H9 (cell line): ENCODE measurements at regions not wholly inside any gene's neighbourhood (a gene's known extent, or its start where the extent isn't known, plus 50 kb on each side); places are given as distances from the start of the nearest gene placed in this dataset.

ENCODE experiments used
- DNase-seq: peaks from one replicate; pipeline ENCODE4 v3.0.0-alpha.2; 2017
- H2AFZ ChIP-seq: one replicate; pipeline ENCODE4 v1.6.1; 2013; ENCODE audit warnings: mild to moderate bottlenecking, low read length, control low read depth, moderate library complexity
- H2AK5ac ChIP-seq: 2 replicates; pipeline ENCODE4 v1.6.1; 2013; ENCODE audit warnings: low read length, control low read depth, mixed read lengths; ENCODE audit not compliant: insufficient read length
- H2BK120ac ChIP-seq: one replicate; pipeline ENCODE4 v1.6.1; 2013; ENCODE audit warnings: low read depth, mild to moderate bottlenecking, low read length, control low read depth, inconsistent platforms; ENCODE audit not compliant: poor library complexity, severe bottlenecking
- H2BK12ac ChIP-seq: 2 replicates; pipeline ENCODE4 v1.6.1; 2013; ENCODE audit warnings: low read length, control low read depth, mixed read lengths, low read depth; ENCODE audit not compliant: insufficient read length
- H2BK15ac ChIP-seq: 2 replicates; pipeline ENCODE4 v1.6.1; 2013; ENCODE audit warnings: low read depth, low read length, control low read depth
- H2BK20ac ChIP-seq: one replicate; pipeline ENCODE4 v1.6.1; 2013; ENCODE audit warnings: low read depth, mild to moderate bottlenecking, low read length, control low read depth, inconsistent platforms; ENCODE audit not compliant: poor library complexity, severe bottlenecking
- H2BK5ac ChIP-seq: 2 replicates; pipeline ENCODE4 v1.6.1; 2013; ENCODE audit warnings: low read length, control low read depth, mixed read lengths; ENCODE audit not compliant: insufficient read length
- H3K14ac ChIP-seq: 2 replicates; pipeline ENCODE4 v1.6.1; 2013; ENCODE audit warnings: low read length, control low read depth; ENCODE audit not compliant: insufficient read depth
- H3K18ac ChIP-seq: 2 replicates; pipeline ENCODE4 v1.6.1; 2013; ENCODE audit warnings: low read depth, mild to moderate bottlenecking, mixed read lengths, low read length, control low read depth; ENCODE audit not compliant: insufficient read length
- H3K23ac ChIP-seq: 2 replicates; pipeline ENCODE4 v1.6.1; 2013; ENCODE audit warnings: low read length, control low read depth, mixed read lengths, low read depth; ENCODE audit not compliant: insufficient read length
- H3K23me2 ChIP-seq: 2 replicates; pipeline ENCODE4 v1.6.1; 2013; ENCODE audit warnings: low read depth, mild to moderate bottlenecking, mixed read lengths, low read length, control low read depth; ENCODE audit not compliant: insufficient read length, poor library complexity, severe bottlenecking
- H3K27ac ChIP-seq: 2 replicates; pipeline ENCODE4 v1.5.1; 2013; ENCODE audit warnings: low read length, control low read depth, mixed read lengths, low read depth; ENCODE audit not compliant: insufficient read length
- H3K27me3 ChIP-seq: 2 replicates; pipeline ENCODE4 v1.6.1; 2013; ENCODE audit warnings: low read length, control low read depth, inconsistent platforms; ENCODE audit not compliant: insufficient read depth
- H3K4ac ChIP-seq: 2 replicates; pipeline ENCODE4 v1.6.1; 2013; ENCODE audit warnings: low read depth, mild to moderate bottlenecking, control low read depth, inconsistent platforms, low read length, moderate library complexity
- H3K4me1 ChIP-seq: 2 replicates; pipeline ENCODE4 v1.6.1; 2013; ENCODE audit warnings: low read length, control low read depth, inconsistent platforms; ENCODE audit not compliant: insufficient read depth
- H3K4me2 ChIP-seq: 2 replicates; pipeline ENCODE4 v1.6.1; 2013; ENCODE audit warnings: low read length, control low read depth, mixed read lengths; ENCODE audit not compliant: insufficient read length, insufficient read depth
- H3K56ac ChIP-seq: 2 replicates; pipeline ENCODE4 v1.6.1; 2013; ENCODE audit warnings: low read depth, mild to moderate bottlenecking, mixed read lengths, low read length, control low read depth; ENCODE audit not compliant: insufficient read length
- H3K79me1 ChIP-seq: 2 replicates; pipeline ENCODE4 v1.6.1; 2013; ENCODE audit warnings: low read depth, mild to moderate bottlenecking, moderate library complexity, low read length, control low read depth, inconsistent platforms; ENCODE audit not compliant: insufficient read depth, poor library complexity, severe bottlenecking
- H3K79me2 ChIP-seq: 2 replicates; pipeline ENCODE4 v1.6.1; 2013; ENCODE audit warnings: low read length, control low read depth, inconsistent platforms; ENCODE audit not compliant: insufficient read depth
- H3K9ac ChIP-seq: 2 replicates; pipeline ENCODE4 v1.6.1; 2013; ENCODE audit warnings: low read length, control low read depth, mixed read lengths; ENCODE audit not compliant: insufficient read length; ENCODE audit errors: extremely low read depth
- H3K9me3 ChIP-seq: one replicate; pipeline ENCODE4 v1.6.1; 2013; ENCODE audit warnings: low read depth, low read length, inconsistent platforms; ENCODE audit not compliant: control insufficient read depth
- H3T11ph ChIP-seq: one replicate; pipeline ENCODE4 v1.6.1; 2013; ENCODE audit warnings: mild to moderate bottlenecking, low read length, control low read depth, inconsistent platforms
- H4K20me1 ChIP-seq: one replicate; pipeline ENCODE4 v1.6.1; 2013; ENCODE audit not compliant: control insufficient read depth, insufficient read length, insufficient read depth
- H4K5ac ChIP-seq: 2 replicates; pipeline ENCODE4 v1.6.1; 2013; ENCODE audit warnings: low read depth, mild to moderate bottlenecking, mixed read lengths, low read length, control low read depth; ENCODE audit not compliant: insufficient read length
- H4K8ac ChIP-seq: replicated peaks from 2 replicates; pipeline ENCODE4 v1.6.1; 2013; ENCODE audit warnings: low read length, control low read depth, mixed read lengths, low read depth; ENCODE audit not compliant: insufficient read length
- H4K91ac ChIP-seq: 2 replicates; pipeline ENCODE4 v1.6.1; 2013; ENCODE audit warnings: low read depth, mild to moderate bottlenecking, moderate library complexity, mixed read lengths, low read length, control low read depth; ENCODE audit not compliant: insufficient read length
- H3K27ac Mint-ChIP-seq, 3 experiments: 2 replicates in 2 of 3; 3 replicates in 1 of 3; pipeline ENCODE4 v1.8.0; 2020 to 2021; ENCODE audit warnings: mixed read lengths in 3 of 3, mild to moderate bottlenecking in 1 of 3, moderate library complexity in 1 of 3
- H3K27me3 Mint-ChIP-seq: 2 replicates; pipeline ENCODE4 v1.8.0; 2021; ENCODE audit warnings: low read depth, mild to moderate bottlenecking, moderate library complexity, mixed read lengths
- H3K36me3 Mint-ChIP-seq, 3 experiments: 2 replicates in 2 of 3; 3 replicates in 1 of 3; pipeline ENCODE4 v1.8.0; 2020 to 2021; ENCODE audit warnings: low read depth in 3 of 3, mixed read lengths in 3 of 3; ENCODE audit not compliant: insufficient read depth in 1 of 3
- H3K4me1 Mint-ChIP-seq, 2 experiments: 2 replicates each; pipeline ENCODE4 v1.8.0; 2020; ENCODE audit warnings: mixed read lengths in 2 of 2
- H3K4me3 Mint-ChIP-seq, 2 experiments: 2 replicates in 1 of 2; 3 replicates in 1 of 2; pipeline ENCODE4 v1.8.0; 2020 to 2021; ENCODE audit warnings: mild to moderate bottlenecking in 2 of 2, mixed read lengths in 2 of 2, moderate library complexity in 1 of 2
- H3K9me3 Mint-ChIP-seq, 2 experiments: 2 replicates in 1 of 2; 3 replicates in 1 of 2; pipeline ENCODE4 v1.8.0; 2020; ENCODE audit warnings: mild to moderate bottlenecking in 2 of 2, mixed read lengths in 2 of 2, moderate library complexity in 1 of 2
- WGBS: extraction: QIAGEN DNeasy Blood & Tissue Kit; methylation state at CpG from one replicate; pipeline ENCODE4 v1.1.7; 2013; ENCODE audit warnings: missing lambda C conversion rate, low lambda C conversion rate, mixed read lengths; ENCODE audit not compliant: insufficient read length; ENCODE audit errors: extremely low coverage; 5-methylcytosine and 5-hydroxymethylcytosine counted together
- TF ChIP-seq, protein P1 (sequence below): fragments of 200-600 bp; sonication (generic); conservative IDR thresholded peaks from 3 replicates; pipeline ENCODE4 v1.8.0; 2021; ENCODE audit warnings: antibody characterized with exemption, mild to moderate bottlenecking

DNA sequence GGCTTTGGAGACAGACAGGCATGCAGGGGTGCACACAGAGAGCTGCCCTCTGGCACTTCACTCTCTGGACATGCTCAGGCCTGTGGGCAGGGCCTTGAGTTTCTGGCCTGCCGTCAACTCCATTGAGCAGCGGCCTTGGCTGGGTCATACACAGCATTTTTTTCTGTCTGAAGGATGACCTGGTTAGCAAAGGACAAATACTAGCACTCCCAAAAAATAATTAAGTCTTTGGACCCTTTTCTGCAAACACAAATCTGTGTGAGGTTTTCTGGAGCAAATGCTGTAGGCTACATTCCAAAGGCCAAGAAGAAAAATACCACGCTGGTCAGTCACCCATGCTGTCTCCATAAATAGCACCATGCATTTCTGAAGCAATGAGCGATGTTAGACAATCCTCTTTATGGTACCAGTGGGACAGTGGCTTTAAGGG lies 124.7 kb upstream of the CTAGE1 start:
- no peaks in the 10 kb centered on the region for H3K23me2 ChIP-seq
- H3K27me3 Mint-ChIP-seq: no peaks in the 10 kb centered on the region; the same call in 1 of the 2 replicates
- H3K27ac Mint-ChIP-seq: no peak overlapping the region
- H3K36me3 Mint-ChIP-seq: no peaks in the 10 kb centered on the region
- H2BK20ac ChIP-seq: no peak overlapping the region
- no peak overlapping the region for H3K56ac ChIP-seq
- H4K8ac ChIP-seq: no peak overlapping the region
- no peak overlapping the region for H3K18ac ChIP-seq
- H3K27me3 ChIP-seq: no peaks in the 10 kb centered on the region; the same call in 1 of the 2 replicates
- H3K4me1 ChIP-seq: no peaks in the 10 kb centered on the region
- no peak overlapping the region for H3K23ac ChIP-seq
- no peak overlapping the region for H3K4me2 ChIP-seq
- H3T11ph ChIP-seq: no peak overlapping the region
- no peak overlapping the region for H4K91ac ChIP-seq
- no peak overlapping the region for H4K5ac ChIP-seq
- H2BK5ac ChIP-seq: no peak overlapping the region
- TF ChIP-seq, protein P1, sequence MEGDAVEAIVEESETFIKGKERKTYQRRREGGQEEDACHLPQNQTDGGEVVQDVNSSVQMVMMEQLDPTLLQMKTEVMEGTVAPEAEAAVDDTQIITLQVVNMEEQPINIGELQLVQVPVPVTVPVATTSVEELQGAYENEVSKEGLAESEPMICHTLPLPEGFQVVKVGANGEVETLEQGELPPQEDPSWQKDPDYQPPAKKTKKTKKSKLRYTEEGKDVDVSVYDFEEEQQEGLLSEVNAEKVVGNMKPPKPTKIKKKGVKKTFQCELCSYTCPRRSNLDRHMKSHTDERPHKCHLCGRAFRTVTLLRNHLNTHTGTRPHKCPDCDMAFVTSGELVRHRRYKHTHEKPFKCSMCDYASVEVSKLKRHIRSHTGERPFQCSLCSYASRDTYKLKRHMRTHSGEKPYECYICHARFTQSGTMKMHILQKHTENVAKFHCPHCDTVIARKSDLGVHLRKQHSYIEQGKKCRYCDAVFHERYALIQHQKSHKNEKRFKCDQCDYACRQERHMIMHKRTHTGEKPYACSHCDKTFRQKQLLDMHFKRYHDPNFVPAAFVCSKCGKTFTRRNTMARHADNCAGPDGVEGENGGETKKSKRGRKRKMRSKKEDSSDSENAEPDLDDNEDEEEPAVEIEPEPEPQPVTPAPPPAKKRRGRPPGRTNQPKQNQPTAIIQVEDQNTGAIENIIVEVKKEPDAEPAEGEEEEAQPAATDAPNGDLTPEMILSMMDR: no peak
- H2BK120ac ChIP-seq: no peak overlapping the region
- no peak overlapping the region for H2BK15ac ChIP-seq
- no peak overlapping the region for H3K27ac ChIP-seq
- H3K4ac ChIP-seq: no peak overlapping the region
- H2BK12ac ChIP-seq: no peak overlapping the region
- H4K20me1 ChIP-seq: no peaks in the 10 kb centered on the region
- no peaks in the 10 kb centered on the region for H3K79me1 ChIP-seq
- H3K14ac ChIP-seq: no peak overlapping the region
- H2AK5ac ChIP-seq: no peak overlapping the region
- H3K9me3 Mint-ChIP-seq: 0 out of 5 replicates have a peak, but pooled peaks cover 0 to 2% of the 10 kb centered on the region in 2 experiments
- no peak overlapping the region for H2AFZ ChIP-seq
- no peak for DNase-seq
- peaks cover 0 to 4% of the 10 kb centered on the region in 2 experiments; a peak in 1 of 4 replicates for H3K4me1 Mint-ChIP-seq
- no peaks in the 10 kb centered on the region for H3K9me3 ChIP-seq
- H3K4me3 Mint-ChIP-seq: no peak overlapping the region
- no CpG with 5 or more reads among the region's 4 CpGs for WGBS
- no peak overlapping the region for H3K9ac ChIP-seq
- no peaks in the 10 kb centered on the region for H3K79me2 ChIP-seq
